Sigmoid colon (tissue), 4 donors: ENCODE measurements at regions not wholly inside any gene's neighbourhood (a gene's known extent, or its start where the extent isn't known, plus 50 kb on each side); places are given as distances from the start of the nearest gene placed in this dataset.

Experiments
- CTCF ChIP-seq, 4 experiments: fragments of 450-650 bp in 3 of 4; fragments of 200-600 bp in 1 of 4; IDR thresholded peaks; one replicate each; pipeline ENCODE4 v1.5.1; 2016 to 2019; ENCODE audit warnings: antibody characterized with exemption in 4 of 4, mild to moderate bottlenecking in 3 of 4, moderate library complexity in 2 of 4
- POLR2A ChIP-seq, 2 donors: fragments of 450-650 bp; IDR thresholded peaks; one replicate each; pipeline ENCODE4 v1.6.1; 2016; ENCODE audit warnings: antibody characterized with exemption in 2 of 2, mild to moderate bottlenecking in 2 of 2, moderate library complexity in 2 of 2
- POLR2AphosphoS5 ChIP-seq, 4 donors: sonication (generic); formaldehyde crosslinking; IDR thresholded peaks; one replicate each; pipeline ENCODE4 v1.6.1; 2017; ENCODE audit warnings: antibody characterized with exemption in 4 of 4

GRCh38 chr5:27906481-27906880 lies 868.1 kb upstream of the CDH9 start:
- TF ChIP-seq CTCF (IDR thresholded peaks at IDR 0.05) (no peak), POLR2A (IDR thresholded peaks at IDR 0.05) (no peak), POLR2AphosphoS5 (IDR thresholded peaks at IDR 0.05) (no peak)
